Smooth muscle cell (in vitro differentiated cells): ENCODE measurements at regions not wholly inside any gene's neighbourhood (a gene's known extent, or its start where the extent isn't known, plus 50 kb on each side); places are given as distances from the start of the nearest gene placed in this dataset.

Experiments used
- DNase-seq: peaks from one replicate; lab custom pipeline; 2025; ENCODE audit not compliant: unreplicated experiment; lab: John Stamatoyannopoulos, UW
- H2AFZ ChIP-seq: fragments of 200-600 bp; sonication (generic); 2 replicates; pipeline ENCODE4 v1.6.0; 2016; ENCODE audit warnings: antibody characterized with exemption, low read depth, mild to moderate bottlenecking
- H3F3A ChIP-seq: fragments of 200-600 bp; sonication (generic); 2 replicates; pipeline ENCODE4 v1.6.0; 2017; ENCODE audit warnings: antibody characterized with exemption, low read depth
- H3K27ac ChIP-seq: fragments of 200-600 bp; sonication (generic); 2 replicates; pipeline ENCODE4 v1.5.1; 2016; ENCODE audit warnings: low read depth, mild to moderate bottlenecking
- H3K27me3 ChIP-seq: fragments of 200-600 bp; sonication (generic); 2 replicates; pipeline ENCODE4 v1.6.1; 2016; ENCODE audit warnings: low read depth, mild to moderate bottlenecking
- H3K36me3 ChIP-seq: fragments of 200-600 bp; sonication (generic); 2 replicates; pipeline ENCODE4 v1.5.1; 2016; ENCODE audit warnings: low read depth
- H3K4me1 ChIP-seq: fragments of 200-600 bp; sonication (generic); 2 replicates; pipeline ENCODE4 v1.5.1; 2016; ENCODE audit warnings: low read depth
- H3K4me2 ChIP-seq: fragments of 200-600 bp; sonication (generic); 2 replicates; pipeline ENCODE4 v1.6.0; 2016; ENCODE audit warnings: mild to moderate bottlenecking
- H3K4me3 ChIP-seq: fragments of 200-600 bp; sonication (generic); 2 replicates; pipeline ENCODE4 v1.5.1; 2016; ENCODE audit warnings: mild to moderate bottlenecking
- H3K79me2 ChIP-seq: fragments of 200-600 bp; sonication (generic); 2 replicates; pipeline ENCODE4 v1.6.0; 2016; ENCODE audit warnings: low read depth, mild to moderate bottlenecking
- H3K9ac ChIP-seq: fragments of 200-600 bp; sonication (generic); 2 replicates; pipeline ENCODE4 v1.6.0; 2016; ENCODE audit warnings: low read depth
- H3K9me3 ChIP-seq: fragments of 200-600 bp; sonication (generic); replicated peaks from 2 replicates; pipeline ENCODE4 v1.5.1; 2016; ENCODE audit warnings: low read depth
- H4K20me1 ChIP-seq: fragments of 200-600 bp; sonication (generic); 2 replicates; pipeline ENCODE4 v1.6.0; 2016; ENCODE audit warnings: low read depth
- WGBS: methylation state at CpG from one replicate; pipeline ENCODE4 v1.1.7; 2016; ENCODE audit warnings: low lambda C conversion rate; 5-methylcytosine and 5-hydroxymethylcytosine counted together
- TF ChIP-seq, protein P1 (sequence below): fragments of 200-600 bp; sonication (generic); IDR thresholded peaks from 2 replicates; pipeline ENCODE4 v1.5.1; 2017; ENCODE audit warnings: borderline replicate concordance, mild to moderate bottlenecking, antibody characterized with exemption; ENCODE audit not compliant: insufficient read depth, poor library complexity, severe bottlenecking

DNA sequence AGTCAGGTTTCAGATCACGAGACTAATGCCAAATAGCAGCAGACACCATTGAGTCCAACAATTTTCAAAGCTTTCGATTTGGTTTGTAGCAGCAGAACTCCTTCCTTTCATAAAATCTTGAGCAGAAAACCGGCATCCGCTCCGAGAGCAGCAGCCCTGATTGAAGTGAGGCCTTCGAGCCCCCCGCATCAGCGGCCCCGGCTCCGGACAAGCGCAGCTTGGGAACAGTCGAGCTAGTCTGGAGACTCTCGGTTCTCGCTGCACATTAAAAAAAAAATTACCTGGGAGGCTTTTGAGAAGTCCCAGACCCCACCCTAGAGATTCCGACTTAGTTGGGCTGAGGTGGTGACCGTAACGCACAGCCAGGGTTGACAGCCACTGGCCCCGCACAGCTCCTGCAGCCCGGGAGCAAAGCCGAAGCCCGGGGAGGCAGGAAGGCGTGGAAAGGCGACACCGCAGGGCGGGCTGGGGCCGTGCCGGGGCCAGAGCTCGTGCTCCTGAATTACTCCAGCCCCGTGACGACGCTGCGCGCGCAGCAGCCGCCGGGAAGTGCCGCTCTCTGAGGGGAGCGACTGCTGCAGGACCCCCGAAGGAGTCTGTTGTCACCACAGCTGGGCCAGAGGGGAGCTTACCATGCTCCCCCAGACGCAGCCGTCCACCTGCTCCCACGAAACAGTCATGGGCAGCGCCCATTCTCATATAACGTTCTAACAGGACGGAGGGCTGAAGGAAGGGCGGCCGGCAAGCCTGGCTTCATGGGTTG is 57.8 kb downstream of the SPATA19 start:
- peaks cover 42% of the 10 kb centered on the region for H3K27me3 ChIP-seq
- no peak for DNase-seq
- WGBS, result 39% methylated on average over 47 of the region's 47 CpGs
- H3F3A ChIP-seq, result no peaks in the 10 kb centered on the region
- peak overlapping the region; percentile 71 for H3K4me2 ChIP-seq
- peak overlapping the region; percentile 23 for H3K4me3 ChIP-seq
- no peaks in the 10 kb centered on the region for H4K20me1 ChIP-seq
- H3K27ac ChIP-seq, result no peak overlapping the region
- H3K4me1 ChIP-seq, result no peaks in the 10 kb centered on the region
- TF ChIP-seq, protein P1, sequence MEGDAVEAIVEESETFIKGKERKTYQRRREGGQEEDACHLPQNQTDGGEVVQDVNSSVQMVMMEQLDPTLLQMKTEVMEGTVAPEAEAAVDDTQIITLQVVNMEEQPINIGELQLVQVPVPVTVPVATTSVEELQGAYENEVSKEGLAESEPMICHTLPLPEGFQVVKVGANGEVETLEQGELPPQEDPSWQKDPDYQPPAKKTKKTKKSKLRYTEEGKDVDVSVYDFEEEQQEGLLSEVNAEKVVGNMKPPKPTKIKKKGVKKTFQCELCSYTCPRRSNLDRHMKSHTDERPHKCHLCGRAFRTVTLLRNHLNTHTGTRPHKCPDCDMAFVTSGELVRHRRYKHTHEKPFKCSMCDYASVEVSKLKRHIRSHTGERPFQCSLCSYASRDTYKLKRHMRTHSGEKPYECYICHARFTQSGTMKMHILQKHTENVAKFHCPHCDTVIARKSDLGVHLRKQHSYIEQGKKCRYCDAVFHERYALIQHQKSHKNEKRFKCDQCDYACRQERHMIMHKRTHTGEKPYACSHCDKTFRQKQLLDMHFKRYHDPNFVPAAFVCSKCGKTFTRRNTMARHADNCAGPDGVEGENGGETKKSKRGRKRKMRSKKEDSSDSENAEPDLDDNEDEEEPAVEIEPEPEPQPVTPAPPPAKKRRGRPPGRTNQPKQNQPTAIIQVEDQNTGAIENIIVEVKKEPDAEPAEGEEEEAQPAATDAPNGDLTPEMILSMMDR, result no peak
- H3K36me3 ChIP-seq, result no peaks in the 10 kb centered on the region
- no peaks in the 10 kb centered on the region for H3K79me2 ChIP-seq
- H2AFZ ChIP-seq, result peak overlapping the region; percentile 81
- H3K9ac ChIP-seq, result no peak overlapping the region
- no peaks in the 10 kb centered on the region for H3K9me3 ChIP-seq

DNA sequence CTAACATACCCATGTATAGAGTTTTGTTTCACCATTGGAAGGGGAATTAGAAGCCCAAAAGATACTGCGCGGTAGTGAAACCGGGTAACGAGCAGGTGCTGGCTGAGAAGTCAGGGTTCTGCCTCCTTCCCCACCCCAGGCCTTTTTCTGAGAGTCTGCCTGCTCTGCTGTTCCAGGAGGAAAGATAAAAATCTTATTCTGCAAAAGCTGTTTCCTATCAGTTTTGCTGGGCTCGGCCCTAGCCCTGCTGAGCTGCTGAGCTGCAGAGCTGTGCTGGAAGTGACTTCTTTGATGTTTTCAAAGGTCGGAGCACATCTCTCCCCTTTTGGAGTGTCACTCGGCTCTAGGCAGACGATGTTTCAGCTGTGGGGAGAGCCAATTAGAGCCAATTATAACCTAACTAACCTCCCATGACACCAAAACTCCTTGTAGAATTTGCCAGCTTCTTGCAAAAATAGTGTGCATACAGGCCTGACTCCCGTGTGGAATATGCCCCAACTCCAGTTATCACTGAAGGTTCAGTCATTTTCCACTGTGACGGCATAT is 59.4 kb downstream of the SPATA19 start:
- no peak for DNase-seq
- 65% methylated on average over 10 of the region's 10 CpGs for WGBS

DNA sequence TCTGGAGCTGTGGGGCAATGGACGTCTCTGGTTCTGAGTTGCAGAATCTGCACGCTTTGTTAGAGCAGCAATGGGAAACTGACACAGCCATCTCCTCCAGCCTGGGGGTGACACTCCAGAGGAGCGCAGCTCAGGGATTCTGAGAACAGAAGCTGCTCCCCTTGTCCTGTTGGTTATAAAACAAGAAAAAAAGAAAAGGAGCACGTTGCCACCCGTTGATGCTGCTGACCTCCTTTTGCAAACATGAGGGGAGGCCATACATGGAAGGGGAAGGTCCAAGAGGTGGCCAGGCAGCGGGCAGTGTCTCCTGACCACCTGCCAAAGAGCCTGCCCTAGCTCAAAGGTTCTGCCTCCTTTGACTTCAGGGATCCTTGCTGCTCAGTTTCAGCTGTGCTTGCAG is 61.0 kb downstream of the SPATA19 start:
- no peak overlapping the region for H3K4me2 ChIP-seq
- no peak overlapping the region for H2AFZ ChIP-seq
- H4K20me1 ChIP-seq, result no peaks in the 10 kb centered on the region
- no peaks in the 10 kb centered on the region for H3F3A ChIP-seq
- no peaks in the 10 kb centered on the region for H3K36me3 ChIP-seq
- no peak for DNase-seq
- H3K9ac ChIP-seq, result no peak overlapping the region
- H3K4me3 ChIP-seq, result no peak overlapping the region
- no peaks in the 10 kb centered on the region for H3K79me2 ChIP-seq
- TF ChIP-seq, protein P1, result no peak
- no peaks in the 10 kb centered on the region for H3K9me3 ChIP-seq
- H3K27me3 ChIP-seq, result peaks cover 27% of the 10 kb centered on the region
- no peaks in the 10 kb centered on the region for H3K4me1 ChIP-seq
- 87% methylated on average over 6 of the region's 6 CpGs for WGBS
- no peak overlapping the region for H3K27ac ChIP-seq

More for the DNA sequence above, 59.4 kb downstream of the SPATA19 start:
- Histone ChIP-seq H3K9ac (no peak overlapping the region), H3K36me3 (no peaks in the 10 kb centered on the region), H3K27ac (no peak overlapping the region), H3K79me2 (no peaks in the 10 kb centered on the region), H3K27me3 (peaks cover 42% of the 10 kb centered on the region), H3K4me2 (no peak overlapping the region), H3F3A (no peaks in the 10 kb centered on the region), H3K4me1 (no peaks in the 10 kb centered on the region), H2AFZ (no peak overlapping the region), H4K20me1 (no peaks in the 10 kb centered on the region), H3K4me3 (no peak overlapping the region), H3K9me3 (no peaks in the 10 kb centered on the region)
- TF ChIP-seq, protein P1, result no peak
